HFFc6 (cell line): ENCODE measurements at regions not wholly inside any gene's neighbourhood (a gene's known extent, or its start where the extent isn't known, plus 50 kb on each side); places are given as distances from the start of the nearest gene placed in this dataset.

Experiments used
- DNase-seq: peaks from one replicate; pipeline ENCODE4 v3.0.0-alpha.2; 2018
- H3K27ac Mint-ChIP-seq: 2 replicates; pipeline ENCODE4 v1.8.0; 2020; ENCODE audit warnings: mild to moderate bottlenecking, mixed read lengths
- H3K27me3 Mint-ChIP-seq: 2 replicates; pipeline ENCODE4 v1.8.0; 2021; ENCODE audit warnings: mild to moderate bottlenecking, moderate library complexity, mixed read lengths; ENCODE audit not compliant: insufficient read depth
- H3K36me3 Mint-ChIP-seq: 2 replicates; pipeline ENCODE4 v1.8.0; 2021; ENCODE audit warnings: low read depth, mixed read lengths
- H3K4me1 Mint-ChIP-seq: 2 replicates; pipeline ENCODE4 v1.8.0; 2020; ENCODE audit warnings: low read depth, mixed read lengths
- H3K4me3 Mint-ChIP-seq: 2 replicates; pipeline ENCODE4 v1.8.0; 2020; ENCODE audit warnings: mild to moderate bottlenecking, moderate library complexity, mixed read lengths
- H3K9me3 Mint-ChIP-seq: 2 replicates; pipeline ENCODE4 v1.8.0; 2020; ENCODE audit warnings: mild to moderate bottlenecking, mixed read lengths
- TF ChIP-seq, protein P1 (sequence below): fragments of 200-600 bp; sonication (generic); IDR thresholded peaks from 2 replicates; pipeline ENCODE4 v1.5.0; 2021; ENCODE audit warnings: antibody characterized with exemption, mild to moderate bottlenecking

DNA sequence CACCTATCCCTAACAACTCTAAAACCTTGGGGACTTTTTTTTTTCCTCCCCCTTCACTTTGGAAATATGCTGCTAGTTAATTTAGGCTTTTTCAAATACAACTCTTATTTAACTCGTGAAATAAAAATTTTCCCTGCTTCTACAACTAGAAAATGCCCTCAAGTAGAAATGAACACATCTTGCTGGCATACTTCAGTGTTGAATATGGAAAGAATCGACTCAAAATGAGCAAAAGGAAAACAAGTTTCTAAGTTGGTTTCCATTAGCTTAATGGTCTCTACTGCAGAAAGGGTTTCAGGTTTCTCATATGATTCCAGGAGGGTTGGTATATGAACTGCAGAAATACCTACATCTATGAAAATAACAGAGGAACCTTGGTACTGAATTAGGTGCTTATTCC is 118.3 kb upstream of the TMTC1 start:
- Mint-ChIP-seq H3K9me3 (peaks cover 33% of the 10 kb centered on the region), H3K27ac (no peak overlapping the region), H3K4me3 (no peak overlapping the region), H3K4me1 (no peaks in the 10 kb centered on the region), H3K27me3 (no peaks in the 10 kb centered on the region), H3K36me3 (no peaks in the 10 kb centered on the region)
- TF ChIP-seq, protein P1, sequence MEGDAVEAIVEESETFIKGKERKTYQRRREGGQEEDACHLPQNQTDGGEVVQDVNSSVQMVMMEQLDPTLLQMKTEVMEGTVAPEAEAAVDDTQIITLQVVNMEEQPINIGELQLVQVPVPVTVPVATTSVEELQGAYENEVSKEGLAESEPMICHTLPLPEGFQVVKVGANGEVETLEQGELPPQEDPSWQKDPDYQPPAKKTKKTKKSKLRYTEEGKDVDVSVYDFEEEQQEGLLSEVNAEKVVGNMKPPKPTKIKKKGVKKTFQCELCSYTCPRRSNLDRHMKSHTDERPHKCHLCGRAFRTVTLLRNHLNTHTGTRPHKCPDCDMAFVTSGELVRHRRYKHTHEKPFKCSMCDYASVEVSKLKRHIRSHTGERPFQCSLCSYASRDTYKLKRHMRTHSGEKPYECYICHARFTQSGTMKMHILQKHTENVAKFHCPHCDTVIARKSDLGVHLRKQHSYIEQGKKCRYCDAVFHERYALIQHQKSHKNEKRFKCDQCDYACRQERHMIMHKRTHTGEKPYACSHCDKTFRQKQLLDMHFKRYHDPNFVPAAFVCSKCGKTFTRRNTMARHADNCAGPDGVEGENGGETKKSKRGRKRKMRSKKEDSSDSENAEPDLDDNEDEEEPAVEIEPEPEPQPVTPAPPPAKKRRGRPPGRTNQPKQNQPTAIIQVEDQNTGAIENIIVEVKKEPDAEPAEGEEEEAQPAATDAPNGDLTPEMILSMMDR = no peak
- no peak for DNase-seq

DNA sequence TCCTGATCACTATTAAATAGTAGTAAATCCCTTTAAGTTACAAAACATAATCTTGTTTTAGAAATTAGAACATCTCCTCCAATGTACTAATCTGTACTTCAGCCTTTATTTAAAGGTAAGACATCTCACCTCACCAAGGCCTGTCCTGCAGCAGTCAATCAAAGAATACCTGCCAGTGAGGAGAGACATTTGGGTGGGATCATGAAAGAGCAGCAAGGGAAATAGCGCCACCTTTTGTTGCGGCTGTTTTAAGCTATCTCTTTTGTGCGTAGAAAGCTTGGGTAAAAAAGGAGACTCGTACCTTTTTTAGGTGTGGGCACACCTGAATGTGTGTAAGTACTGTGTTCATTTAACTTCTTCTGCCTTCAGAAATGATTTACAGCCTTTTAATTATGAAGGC is 117.8 kb upstream of the TMTC1 start:
- no peak overlapping the region for H3K4me3 Mint-ChIP-seq
- no peaks in the 10 kb centered on the region for H3K27me3 Mint-ChIP-seq
- TF ChIP-seq, protein P1 = no peak
- no peak for DNase-seq
- H3K27ac Mint-ChIP-seq = no peak overlapping the region
- H3K4me1 Mint-ChIP-seq = no peaks in the 10 kb centered on the region
- no peaks in the 10 kb centered on the region for H3K36me3 Mint-ChIP-seq
- H3K9me3 Mint-ChIP-seq = peaks cover 33% of the 10 kb centered on the region

DNA sequence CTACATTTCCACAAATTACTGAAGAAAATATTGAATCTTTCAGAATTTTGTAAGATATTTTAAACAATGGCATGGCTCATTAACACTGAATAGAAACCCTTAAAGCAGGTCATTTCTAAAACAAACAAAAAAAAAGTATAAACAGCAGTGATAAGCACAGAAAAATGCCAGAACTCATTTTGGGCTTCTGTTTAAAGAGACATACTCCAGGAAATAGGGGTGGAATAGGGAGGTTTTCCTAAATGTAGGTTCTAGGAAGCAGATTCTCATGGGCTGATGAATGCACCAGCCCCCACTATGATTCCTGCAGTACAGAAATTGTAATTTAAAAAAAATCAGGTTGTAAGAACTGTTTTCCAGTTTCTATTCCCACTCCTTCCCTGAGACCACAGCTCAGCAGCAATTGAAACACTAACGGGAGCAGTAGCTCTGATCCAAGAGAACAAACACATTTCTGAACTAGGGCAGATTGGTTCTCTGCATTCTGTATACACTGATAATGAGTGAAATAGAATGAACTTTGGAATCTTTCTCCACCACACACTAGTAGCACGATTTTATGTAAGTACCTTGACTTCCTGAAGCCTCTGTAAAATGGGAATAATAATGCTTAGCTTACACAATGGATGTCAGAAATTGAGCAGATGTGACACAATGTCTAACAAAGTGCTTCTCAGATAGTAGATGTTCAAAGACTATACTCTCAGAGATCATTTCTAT is 115.6 kb upstream of the TMTC1 start:
- no peaks in the 10 kb centered on the region for H3K4me1 Mint-ChIP-seq
- H3K27me3 Mint-ChIP-seq = peaks cover 2% of the 10 kb centered on the region; the same call in 1 of the 2 replicates
- no peak overlapping the region for H3K4me3 Mint-ChIP-seq
- H3K36me3 Mint-ChIP-seq = no peaks in the 10 kb centered on the region
- TF ChIP-seq, protein P1 = no peak
- DNase-seq = no peak
- H3K27ac Mint-ChIP-seq = no peak overlapping the region
- H3K9me3 Mint-ChIP-seq = peaks cover 32% of the 10 kb centered on the region

DNA sequence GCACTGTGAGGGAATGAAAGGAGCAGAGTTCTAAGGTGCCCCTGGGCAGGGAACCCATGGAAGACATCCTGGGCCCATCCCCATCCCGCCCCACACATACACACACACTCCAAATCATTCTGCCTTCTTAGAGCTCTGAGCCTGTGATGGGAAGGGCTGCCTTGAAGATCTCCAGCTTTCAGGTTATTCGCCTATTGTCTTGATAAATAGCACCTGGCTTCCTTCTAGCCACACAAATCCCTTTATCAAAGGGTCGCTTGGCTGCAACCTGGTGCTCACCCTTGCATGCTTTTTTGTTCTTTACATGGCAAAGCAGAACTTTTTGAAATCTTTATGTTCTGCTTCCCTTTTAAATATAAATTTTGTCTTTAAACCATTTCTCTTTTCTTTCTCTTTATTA is 112.2 kb upstream of the TMTC1 start:
- peaks cover 44% of the 10 kb centered on the region for H3K9me3 Mint-ChIP-seq
- H3K36me3 Mint-ChIP-seq = no peaks in the 10 kb centered on the region
- H3K4me1 Mint-ChIP-seq = no peaks in the 10 kb centered on the region
- no peak overlapping the region for H3K4me3 Mint-ChIP-seq
- TF ChIP-seq, protein P1 = no peak
- no peak overlapping the region for H3K27ac Mint-ChIP-seq
- peaks cover 2% of the 10 kb centered on the region; the same call in 1 of the 2 replicates for H3K27me3 Mint-ChIP-seq
- no peak for DNase-seq

DNA sequence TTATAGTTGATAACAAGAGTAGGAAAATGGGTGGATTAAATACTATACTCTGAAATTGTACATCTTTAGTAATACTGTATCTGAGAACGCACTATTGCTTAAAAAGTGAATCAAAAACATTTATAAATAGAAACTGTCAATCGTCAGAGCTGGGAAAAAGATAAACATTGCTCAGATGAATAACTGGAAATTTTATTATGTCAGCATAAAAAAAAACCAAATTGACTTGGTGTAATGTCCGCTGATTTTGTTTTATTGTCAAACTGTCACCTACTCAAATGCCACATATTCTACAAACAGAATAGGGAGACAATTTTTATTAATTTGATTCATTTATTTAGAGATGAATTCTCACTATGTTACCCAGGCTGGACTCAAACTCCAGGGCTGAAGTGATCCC is 109.3 kb upstream of the TMTC1 start:
- H3K27ac Mint-ChIP-seq = no peak overlapping the region
- H3K9me3 Mint-ChIP-seq = peaks cover 53% of the 10 kb centered on the region
- TF ChIP-seq, protein P1 = no peak
- H3K27me3 Mint-ChIP-seq = peaks cover 2% of the 10 kb centered on the region; the same call in 1 of the 2 replicates
- no peaks in the 10 kb centered on the region for H3K4me1 Mint-ChIP-seq
- no peaks in the 10 kb centered on the region for H3K36me3 Mint-ChIP-seq
- DNase-seq = no peak
- no peak overlapping the region for H3K4me3 Mint-ChIP-seq
